Parathyroid adenoma (tissue), 2 donors: ENCODE measurements at regions not wholly inside any gene's neighbourhood (a gene's known extent, or its start where the extent isn't known, plus 50 kb on each side); places are given as distances from the start of the nearest gene placed in this dataset.
"Not testable (repeated sequence)": the region's sequence is repeated elsewhere in the genome, so short reads cannot be mapped to it uniquely, and the experiment has no call there.

Experiments
- H2AFZ ChIP-seq: fragments of 300-600 bp; sonication (generic); one replicate; pipeline ENCODE4 v1.7.0; 2017; ENCODE audit warnings: antibody characterized with exemption, mild to moderate bottlenecking
- H3K27ac ChIP-seq: fragments of 300-600 bp; sonication (generic); one replicate; pipeline ENCODE4 v1.7.0; 2017
- H3K27me3 ChIP-seq: fragments of 300-600 bp; sonication (generic); one replicate; pipeline ENCODE4 v1.7.0; 2017; ENCODE audit warnings: low read length; ENCODE audit not compliant: control insufficient read depth, insufficient read depth
- H3K36me3 ChIP-seq: fragments of 300-600 bp; sonication (generic); one replicate; pipeline ENCODE4 v1.7.0; 2017; ENCODE audit warnings: low read length; ENCODE audit not compliant: control insufficient read depth, insufficient read depth
- H3K4me1 ChIP-seq: fragments of 300-600 bp; sonication (generic); one replicate; pipeline ENCODE4 v1.7.0; 2017; ENCODE audit warnings: control low read depth
- H3K4me2 ChIP-seq: fragments of 300-600 bp; sonication (generic); one replicate; pipeline ENCODE4 v1.7.0; 2017; ENCODE audit warnings: low read length
- H3K4me3 ChIP-seq: fragments of 300-600 bp; sonication (generic); one replicate; pipeline ENCODE4 v1.7.0; 2017; ENCODE audit warnings: low read depth, low read length
- H3K79me2 ChIP-seq: fragments of 300-600 bp; sonication (generic); one replicate; pipeline ENCODE4 v1.7.0; 2017; ENCODE audit warnings: control low read depth
- H3K9ac ChIP-seq: fragments of 300-600 bp; sonication (generic); one replicate; pipeline ENCODE4 v1.7.0; 2017; ENCODE audit warnings: mild to moderate bottlenecking
- H3K9me3 ChIP-seq: fragments of 300-600 bp; sonication (generic); one replicate; pipeline ENCODE4 v1.7.0; 2017; ENCODE audit warnings: low read length; ENCODE audit not compliant: control insufficient read depth
- TF ChIP-seq, protein P1 (sequence below): fragments of 300-600 bp; sonication (generic); IDR thresholded peaks from one replicate; pipeline ENCODE4 v1.7.0; 2017; ENCODE audit warnings: antibody characterized with exemption, mild to moderate bottlenecking
- donor health status: primary hyperparathyroidism.

DNA sequence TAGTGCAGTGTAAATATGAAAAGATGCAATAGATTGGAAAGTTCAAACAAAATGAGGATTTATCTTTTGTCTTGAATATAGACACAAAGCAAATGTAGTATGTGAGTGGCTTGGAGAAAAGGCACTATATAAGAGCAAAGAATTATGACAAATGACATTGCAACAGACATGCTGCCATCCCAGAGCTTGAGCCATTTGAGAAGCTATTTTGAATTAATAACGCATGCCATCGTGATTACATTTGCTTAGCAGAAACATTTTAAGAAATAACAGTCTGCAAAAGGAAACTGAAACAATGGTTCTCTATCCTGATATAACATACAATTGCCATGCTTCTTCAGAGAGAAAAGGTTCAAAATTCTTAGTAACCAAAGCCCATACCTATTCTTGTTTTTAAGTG is 677.1 kb downstream of the ZEB2 start:
- Histone ChIP-seq H2AFZ (no peak overlapping the region), H3K9me3 (no peaks in the 10 kb centered on the region), H3K4me3 (no peak overlapping the region), H3K36me3 (no peaks in the 10 kb centered on the region), H3K79me2 (no peaks in the 10 kb centered on the region), H3K4me2 (no peak overlapping the region), H3K4me1 (no peaks in the 10 kb centered on the region), H3K9ac (no peak overlapping the region), H3K27ac (no peak overlapping the region), H3K27me3 (no peaks in the 10 kb centered on the region)
- TF ChIP-seq, protein P1, sequence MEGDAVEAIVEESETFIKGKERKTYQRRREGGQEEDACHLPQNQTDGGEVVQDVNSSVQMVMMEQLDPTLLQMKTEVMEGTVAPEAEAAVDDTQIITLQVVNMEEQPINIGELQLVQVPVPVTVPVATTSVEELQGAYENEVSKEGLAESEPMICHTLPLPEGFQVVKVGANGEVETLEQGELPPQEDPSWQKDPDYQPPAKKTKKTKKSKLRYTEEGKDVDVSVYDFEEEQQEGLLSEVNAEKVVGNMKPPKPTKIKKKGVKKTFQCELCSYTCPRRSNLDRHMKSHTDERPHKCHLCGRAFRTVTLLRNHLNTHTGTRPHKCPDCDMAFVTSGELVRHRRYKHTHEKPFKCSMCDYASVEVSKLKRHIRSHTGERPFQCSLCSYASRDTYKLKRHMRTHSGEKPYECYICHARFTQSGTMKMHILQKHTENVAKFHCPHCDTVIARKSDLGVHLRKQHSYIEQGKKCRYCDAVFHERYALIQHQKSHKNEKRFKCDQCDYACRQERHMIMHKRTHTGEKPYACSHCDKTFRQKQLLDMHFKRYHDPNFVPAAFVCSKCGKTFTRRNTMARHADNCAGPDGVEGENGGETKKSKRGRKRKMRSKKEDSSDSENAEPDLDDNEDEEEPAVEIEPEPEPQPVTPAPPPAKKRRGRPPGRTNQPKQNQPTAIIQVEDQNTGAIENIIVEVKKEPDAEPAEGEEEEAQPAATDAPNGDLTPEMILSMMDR: no peak

DNA sequence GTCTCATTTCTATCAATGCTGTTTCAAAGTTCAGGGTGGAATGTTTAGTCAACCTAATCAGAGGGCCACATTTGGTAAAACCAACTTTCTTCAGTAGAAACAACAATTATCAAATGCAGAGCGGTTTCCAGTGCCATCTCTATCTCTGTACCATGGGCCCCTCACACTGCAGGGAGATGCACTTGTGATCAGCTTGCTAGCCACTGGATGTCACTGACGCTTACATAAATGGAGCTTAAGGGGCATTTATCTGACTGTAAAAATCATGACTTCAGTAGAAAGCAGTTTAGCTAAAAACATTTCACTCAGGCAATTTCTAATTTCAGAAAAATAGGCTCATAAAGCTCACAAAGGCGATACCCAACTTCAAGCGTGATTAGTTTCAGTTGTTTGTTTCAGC is 678.0 kb downstream of the ZEB2 start:
- Histone ChIP-seq H3K27ac (no peak overlapping the region), H3K36me3 (no peaks in the 10 kb centered on the region), H3K9me3 (no peaks in the 10 kb centered on the region), H3K27me3 (no peaks in the 10 kb centered on the region), H2AFZ (no peak overlapping the region), H3K4me3 (no peak overlapping the region), H3K4me2 (no peak overlapping the region), H3K4me1 (no peaks in the 10 kb centered on the region), H3K9ac (no peak overlapping the region), H3K79me2 (no peaks in the 10 kb centered on the region)
- TF ChIP-seq, protein P1: no peak

GRCh38 chr2:143840601-143841000 is 679.3 kb downstream of the ZEB2 start:
- no peaks in the 10 kb centered on the region for H3K27me3 ChIP-seq
- no peak overlapping the region for H3K4me3 ChIP-seq
- H3K36me3 ChIP-seq: no peaks in the 10 kb centered on the region
- H3K4me2 ChIP-seq: no peak overlapping the region
- no peaks in the 10 kb centered on the region for H3K4me1 ChIP-seq
- TF ChIP-seq, protein P1: no peak
- no peak overlapping the region for H3K9ac ChIP-seq
- H2AFZ ChIP-seq: no peak overlapping the region
- no peaks in the 10 kb centered on the region for H3K9me3 ChIP-seq
- H3K79me2 ChIP-seq: no peaks in the 10 kb centered on the region
- no peak overlapping the region for H3K27ac ChIP-seq

DNA sequence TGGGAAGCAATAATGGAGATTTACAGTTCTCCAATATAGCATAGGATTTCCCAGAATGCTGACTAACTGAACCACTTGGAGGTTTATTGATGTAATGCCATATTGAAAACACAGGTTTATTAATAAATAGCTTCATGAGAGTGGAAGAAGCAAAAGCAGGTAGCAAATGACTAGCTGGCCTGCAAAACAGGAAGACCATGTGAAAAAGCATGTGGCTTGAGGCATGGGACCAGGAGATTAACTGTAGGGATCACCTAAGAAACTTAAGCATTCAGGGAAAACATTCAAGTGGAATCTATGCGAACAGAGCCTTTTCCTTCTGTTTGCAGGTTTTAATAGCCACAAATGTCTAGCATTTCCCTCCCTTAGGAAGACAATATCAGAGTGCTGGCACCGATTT is 679.7 kb downstream of the ZEB2 start:
- Histone ChIP-seq H3K4me1 (no peaks in the 10 kb centered on the region), H3K27ac (no peak overlapping the region), H3K9me3 (no peaks in the 10 kb centered on the region), H3K79me2 (no peaks in the 10 kb centered on the region), H3K4me2 (no peak overlapping the region), H3K27me3 (no peaks in the 10 kb centered on the region), H3K36me3 (no peaks in the 10 kb centered on the region), H3K4me3 (no peak overlapping the region), H2AFZ (no peak overlapping the region), H3K9ac (no peak overlapping the region)
- TF ChIP-seq, protein P1: no peak

- TF ChIP-seq, protein P1: no peak
- Histone ChIP-seq H3K4me3 (no peak overlapping the region), H3K9ac (no peak overlapping the region), H3K4me1 (no peaks in the 10 kb centered on the region), H2AFZ (no peak overlapping the region), H3K36me3 (no peaks in the 10 kb centered on the region), H3K27ac (no peak overlapping the region), H3K79me2 (no peaks in the 10 kb centered on the region), H3K27me3 (no peaks in the 10 kb centered on the region), H3K9me3 (no peaks in the 10 kb centered on the region), H3K4me2 (no peak overlapping the region)
These were observed 680.5 kb downstream of the ZEB2 start for GRCh38 chr2:143839456-143839855.

- not testable (repeated sequence) for H3K9me3 ChIP-seq, H3K27me3 ChIP-seq, H3K4me1 ChIP-seq, H2AFZ ChIP-seq, H3K27ac ChIP-seq, H3K4me3 ChIP-seq, H3K9ac ChIP-seq, H3K36me3 ChIP-seq, H3K79me2 ChIP-seq, H3K4me2 ChIP-seq
These were observed 682.9 kb downstream of the ZEB2 start for GRCh38 chr2:143837055-143837454.
